Colonic mucosa (tissue), 4 donors: ENCODE measurements at regions not wholly inside any gene's neighbourhood (a gene's known extent, or its start where the extent isn't known, plus 50 kb on each side); places are given as distances from the start of the nearest gene placed in this dataset.

Experiments
- DNase-seq: peaks from one replicate; pipeline ENCODE4 v3.0.0-alpha.2; 2020
- H3K27ac ChIP-seq: fragments of 200-600 bp; one replicate; pipeline ENCODE4 v1.8.0; 2021
- H3K27me3 ChIP-seq: fragments of 200-600 bp; one replicate; pipeline ENCODE4 v1.8.0; 2021
- H3K36me3 ChIP-seq: fragments of 200-600 bp; one replicate; pipeline ENCODE4 v1.8.0; 2021
- H3K4me1 ChIP-seq: fragments of 200-600 bp; one replicate; pipeline ENCODE4 v1.8.0; 2021; ENCODE audit warnings: mild to moderate bottlenecking
- H3K4me3 ChIP-seq: fragments of 200-600 bp; one replicate; pipeline ENCODE4 v1.8.0; 2021
- H3K9ac ChIP-seq, 2 donors: one replicate each; pipeline ENCODE4 v1.7.0; 2013; ENCODE audit warnings: control low read depth in 2 of 2, low read depth in 2 of 2, low read length in 2 of 2
- H3K9me3 ChIP-seq: fragments of 200-600 bp; one replicate; pipeline ENCODE4 v1.8.0; 2021
- intact Hi-C: fragments of 100-400 bp; cut with DNase I; formaldehyde crosslinking; loops from one replicate; pipeline ENCODE4 v1.14.1; 2022
- TF ChIP-seq, protein P1 (sequence below): fragments of 200-600 bp; IDR thresholded peaks from one replicate; pipeline ENCODE4 v1.8.0; 2022; ENCODE audit warnings: antibody characterized with exemption, mild to moderate bottlenecking
- donor health status: healthy.
- donor health status: DM: no; HTN: no; CAD: no.
- donor health status: DM: no; HTN: no; CAD: no.

DNA sequence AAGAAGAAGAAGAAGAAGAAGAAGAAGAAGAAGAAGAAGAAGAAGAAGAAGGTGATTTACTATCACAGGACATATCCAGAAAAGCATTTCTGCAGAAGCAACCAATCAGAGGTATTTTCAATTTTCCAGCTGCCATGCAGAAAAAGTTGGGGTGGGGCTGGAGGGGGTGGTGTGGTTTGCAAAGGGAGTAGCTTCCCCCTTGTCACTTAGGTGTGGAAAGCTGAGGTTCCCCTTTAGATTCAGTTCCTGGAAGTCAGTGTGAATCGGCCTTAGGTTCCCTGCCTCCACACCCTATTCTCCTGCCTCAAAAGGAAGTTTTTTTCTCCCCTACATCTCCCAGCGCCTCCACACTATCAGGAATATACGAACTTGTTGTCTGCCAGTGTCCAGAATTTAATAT lies 276.7 kb upstream of the ARRDC4 start:
- intact Hi-C loops = no loop called here
- Histone ChIP-seq H3K36me3 (no peaks in the 10 kb centered on the region), H3K27me3 (no peaks in the 10 kb centered on the region), H3K27ac (peak overlapping the region; percentile 63), H3K9ac (peak overlapping the region in 1 of 2 donors; percentile 19), H3K4me3 (no peak overlapping the region), H3K4me1 (no peaks in the 10 kb centered on the region), H3K9me3 (no peaks in the 10 kb centered on the region)
- TF ChIP-seq, protein P1, sequence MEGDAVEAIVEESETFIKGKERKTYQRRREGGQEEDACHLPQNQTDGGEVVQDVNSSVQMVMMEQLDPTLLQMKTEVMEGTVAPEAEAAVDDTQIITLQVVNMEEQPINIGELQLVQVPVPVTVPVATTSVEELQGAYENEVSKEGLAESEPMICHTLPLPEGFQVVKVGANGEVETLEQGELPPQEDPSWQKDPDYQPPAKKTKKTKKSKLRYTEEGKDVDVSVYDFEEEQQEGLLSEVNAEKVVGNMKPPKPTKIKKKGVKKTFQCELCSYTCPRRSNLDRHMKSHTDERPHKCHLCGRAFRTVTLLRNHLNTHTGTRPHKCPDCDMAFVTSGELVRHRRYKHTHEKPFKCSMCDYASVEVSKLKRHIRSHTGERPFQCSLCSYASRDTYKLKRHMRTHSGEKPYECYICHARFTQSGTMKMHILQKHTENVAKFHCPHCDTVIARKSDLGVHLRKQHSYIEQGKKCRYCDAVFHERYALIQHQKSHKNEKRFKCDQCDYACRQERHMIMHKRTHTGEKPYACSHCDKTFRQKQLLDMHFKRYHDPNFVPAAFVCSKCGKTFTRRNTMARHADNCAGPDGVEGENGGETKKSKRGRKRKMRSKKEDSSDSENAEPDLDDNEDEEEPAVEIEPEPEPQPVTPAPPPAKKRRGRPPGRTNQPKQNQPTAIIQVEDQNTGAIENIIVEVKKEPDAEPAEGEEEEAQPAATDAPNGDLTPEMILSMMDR = no peak
- no peak for DNase-seq

DNA sequence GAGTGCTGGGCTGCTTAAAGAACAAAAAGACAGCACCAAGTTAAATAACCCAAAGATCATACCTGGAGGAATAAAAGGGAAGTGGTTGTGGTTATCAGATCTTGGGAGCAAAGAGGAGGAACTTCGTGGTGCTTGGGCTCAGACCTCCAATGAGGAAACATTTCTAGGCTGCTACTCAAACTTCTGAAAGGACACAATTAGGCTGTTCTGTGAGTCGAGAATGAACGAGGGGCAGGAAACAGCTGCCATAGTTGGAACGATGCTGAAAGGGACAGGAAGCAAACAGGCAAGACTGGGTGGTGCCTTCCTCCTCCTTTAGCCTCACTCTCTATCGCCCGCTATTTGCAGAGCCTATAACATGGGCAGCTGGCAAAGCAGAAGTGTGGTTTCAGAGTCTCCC lies 276.3 kb upstream of the ARRDC4 start:
- Histone ChIP-seq H3K27ac (peak overlapping the region; percentile 63), H3K4me1 (no peaks in the 10 kb centered on the region), H3K27me3 (no peaks in the 10 kb centered on the region), H3K36me3 (no peaks in the 10 kb centered on the region), H3K4me3 (no peak overlapping the region), H3K9me3 (no peaks in the 10 kb centered on the region), H3K9ac (peak overlapping the region in 1 of 2 donors; percentile 19)
- intact Hi-C loops = no loop called here
- DNase-seq = no peak
- TF ChIP-seq, protein P1 = no peak

DNA sequence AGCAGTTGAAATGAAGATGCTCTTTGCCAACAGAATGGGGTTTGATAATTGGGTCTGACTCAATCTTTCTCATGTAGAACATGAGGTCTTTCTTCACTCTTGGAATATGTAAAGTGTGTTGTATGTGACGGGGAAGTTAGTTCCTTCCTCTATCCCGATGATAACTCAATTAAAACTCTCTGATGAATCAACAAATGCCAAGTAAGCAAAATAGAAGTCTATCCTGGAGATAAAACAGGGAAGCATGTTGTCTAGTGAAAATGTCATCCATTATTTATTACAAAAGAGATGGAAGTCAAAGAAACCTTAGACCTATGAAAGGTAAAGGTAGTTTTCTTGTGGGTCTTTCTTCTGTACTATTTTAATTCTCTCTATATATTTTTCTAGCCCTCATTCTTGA lies 274.2 kb upstream of the ARRDC4 start:
- TF ChIP-seq, protein P1 = no peak
- no peaks in the 10 kb centered on the region for H3K36me3 ChIP-seq
- no peaks in the 10 kb centered on the region for H3K4me1 ChIP-seq
- intact Hi-C loops = no loop called here
- no peaks in the 10 kb centered on the region for H3K27me3 ChIP-seq
- no peak overlapping the region for H3K4me3 ChIP-seq
- no peak for DNase-seq
- H3K27ac ChIP-seq = no peak overlapping the region
- no peaks in the 10 kb centered on the region for H3K9me3 ChIP-seq
- H3K9ac ChIP-seq = no peak overlapping the region

DNA sequence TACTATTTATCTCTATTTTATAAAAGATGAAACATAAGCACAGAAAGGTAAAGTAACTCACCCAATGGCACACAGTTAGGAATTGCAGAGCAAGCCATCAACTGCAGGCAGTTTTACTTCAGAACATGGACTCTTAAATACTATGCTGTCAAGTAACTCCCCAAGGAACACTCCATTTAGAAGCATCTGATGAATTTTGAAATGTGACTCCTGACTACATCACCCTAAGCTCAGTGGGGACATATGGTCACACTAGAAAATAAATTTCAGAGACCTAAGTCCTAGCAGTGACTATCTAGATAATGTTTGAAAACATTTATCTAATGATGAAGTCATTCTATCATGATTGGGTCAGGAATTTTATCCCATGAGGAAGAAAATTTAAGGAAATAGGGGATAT lies 272.8 kb upstream of the ARRDC4 start:
- DNase-seq = no peak
- H3K9me3 ChIP-seq = no peaks in the 10 kb centered on the region
- no peaks in the 10 kb centered on the region for H3K4me1 ChIP-seq
- no peak overlapping the region for H3K4me3 ChIP-seq
- no peak overlapping the region for H3K9ac ChIP-seq
- H3K36me3 ChIP-seq = no peaks in the 10 kb centered on the region
- intact Hi-C loops = no loop called here
- H3K27ac ChIP-seq = no peak overlapping the region
- TF ChIP-seq, protein P1 = no peak
- no peaks in the 10 kb centered on the region for H3K27me3 ChIP-seq

DNA sequence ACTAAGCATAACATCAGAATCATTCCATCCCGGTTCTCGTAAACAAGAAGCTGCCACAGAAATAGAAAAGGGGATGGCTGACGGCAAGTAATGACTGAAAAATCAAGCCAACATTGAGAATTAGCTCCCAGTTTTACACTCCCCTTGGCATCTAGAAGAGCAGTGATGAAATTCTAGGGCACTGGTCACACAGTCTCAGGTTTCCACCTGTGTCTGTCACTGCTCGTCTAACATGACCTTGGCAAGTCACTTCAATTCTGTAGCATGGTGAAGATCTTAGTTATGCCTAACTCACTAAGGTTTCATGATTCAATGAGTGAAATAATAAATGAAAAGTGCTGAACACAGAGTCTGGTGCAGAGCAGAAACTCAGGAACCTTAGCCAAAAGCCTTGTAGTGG lies 272.3 kb upstream of the ARRDC4 start:
- no peaks in the 10 kb centered on the region for H3K9me3 ChIP-seq
- H3K4me1 ChIP-seq = no peaks in the 10 kb centered on the region
- DNase-seq = no peak
- no peak overlapping the region for H3K27ac ChIP-seq
- H3K27me3 ChIP-seq = no peaks in the 10 kb centered on the region
- intact Hi-C loops = no loop called here
- H3K36me3 ChIP-seq = no peaks in the 10 kb centered on the region
- H3K4me3 ChIP-seq = no peak overlapping the region
- no peak overlapping the region for H3K9ac ChIP-seq
- TF ChIP-seq, protein P1 = no peak

DNA sequence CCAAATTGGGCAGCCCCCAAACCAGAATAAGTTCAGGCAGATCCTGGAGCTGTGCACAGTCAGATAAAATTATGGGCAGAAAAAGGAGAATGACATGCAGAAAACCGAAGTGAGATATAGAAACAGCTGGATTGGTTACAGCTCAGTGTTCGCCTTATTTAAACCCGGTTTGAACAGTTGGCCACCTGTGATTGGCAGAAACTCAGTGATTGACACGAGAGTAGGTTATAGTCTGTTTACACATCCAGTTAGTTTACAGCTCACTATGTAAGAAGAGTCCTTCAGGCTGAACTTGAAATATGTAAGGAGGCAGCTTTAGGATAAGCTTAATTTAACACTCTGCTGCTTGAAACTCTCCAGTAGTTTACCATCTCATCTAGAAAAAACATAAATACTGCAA lies 271.6 kb upstream of the ARRDC4 start:
- TF ChIP-seq, protein P1 = no peak
- no peak overlapping the region for H3K9ac ChIP-seq
- H3K4me1 ChIP-seq = no peaks in the 10 kb centered on the region
- H3K9me3 ChIP-seq = no peaks in the 10 kb centered on the region
- no peak overlapping the region for H3K27ac ChIP-seq
- intact Hi-C loops = no loop called here
- H3K36me3 ChIP-seq = no peaks in the 10 kb centered on the region
- no peaks in the 10 kb centered on the region for H3K27me3 ChIP-seq
- no peak overlapping the region for H3K4me3 ChIP-seq
- no peak for DNase-seq
